ENCODE measurements at regions not wholly inside any gene's neighbourhood (a gene's known extent, or its start where the extent isn't known, plus 50 kb on each side); places are given as distances from the start of the nearest gene placed in this dataset.

- no peaks in the 10 kb centered on the region for H3K27me3 ChIP-seq (replicated peaks in 1 of 4; ENCODE audit: control insufficient read depth in 3 of 4, extremely low read depth in 1 of 4, insufficient read depth in 3 of 4, low read length in 3 of 4)
- ChIA-PET CTCF (ENCODE audit: partially characterized antibody) (interaction anchor here (1.4 to 1.6 kb wide), 2 partner anchors 9 to 18 kb away, joined by 3 to 4 read pairs; no protein-coding TSS in a partner anchor), POLR2A (ENCODE audit: partially characterized antibody) (no interaction called here)
- H2AK5ac ChIP-seq (ENCODE audit: low read depth, low read length) = no peak overlapping the region
- no peak overlapping the region for H2BK15ac ChIP-seq (ENCODE audit: low read length)
- no peaks in the 10 kb centered on the region for H4K20me1 ChIP-seq (replicated peaks in 1 of 2; ENCODE audit: control insufficient read depth in 1 of 2, insufficient read depth in 2 of 2, low read length in 2 of 2)
- H3K23me2 ChIP-seq (ENCODE audit: low read depth, low read length) = no peaks in the 10 kb centered on the region
- no peak overlapping the region for H2BK20ac ChIP-seq (ENCODE audit: low read length)
- 87% methylated on average over 9 of the region's 9 CpGs; no CpG with 5 or more reads in 1 of the 2 experiments for WGBS, 2 experiments (ENCODE audit: extremely low coverage in 1 of 2, insufficient coverage in 1 of 2, insufficient read length in 1 of 2, insufficient replicate concordance in 2 of 2, low coverage in 1 of 2, low lambda C conversion rate in 2 of 2, missing lambda C conversion rate in 1 of 2)
- H3K4me3 ChIP-seq (ENCODE audit: extremely low read depth in 1 of 4, insufficient read depth in 2 of 4, low read depth in 3 of 4, low read length in 4 of 4) = no peak overlapping the region
- DNase-seq (ENCODE audit: low read depth in 1 of 2, low spot score in 2 of 2) = no peak
- no peak overlapping the region for H3K9ac ChIP-seq (replicated peaks in 1 of 4; ENCODE audit: extremely low read depth in 1 of 4, low read depth in 3 of 4, low read length in 3 of 4)
- no peak overlapping the region for H4K5ac ChIP-seq (ENCODE audit: insufficient read length, low read depth, low read length)
- no peak overlapping the region for H3K14ac ChIP-seq (ENCODE audit: insufficient read length)
- no peak overlapping the region for H2BK5ac ChIP-seq (ENCODE audit: low read depth, low read length)
- FAIRE-seq = no peak
- no peak overlapping the region for H3K23ac ChIP-seq (ENCODE audit: insufficient read length)
- H2BK12ac ChIP-seq (ENCODE audit: low read depth, low read length) = no peak overlapping the region
- no peak overlapping the region for H2BK120ac ChIP-seq (replicated peaks; ENCODE audit: low read depth, low read length)
- TF ChIP-seq TBP (IDR thresholded peaks at IDR 0.05; ENCODE audit: low read depth, low read length) = no peak
- TF ChIP-seq EZH2 (IDR thresholded peaks at IDR 0.05; ENCODE audit: low read depth, low read length, severe bottlenecking) = no peak
- TF ChIP-seq PHF8 (conservative IDR thresholded peaks at IDR 0.05; ENCODE audit: low read depth, low read length) = no peak
- peak overlapping the region; percentile 32 for H3K4ac ChIP-seq (replicated peaks; ENCODE audit: insufficient read length, low read depth, low read length)
- H4K91ac ChIP-seq (replicated peaks; ENCODE audit: insufficient read length, low read length) = no peak overlapping the region
- H3K4me2 ChIP-seq (ENCODE audit: insufficient read depth in 1 of 2, low read depth in 2 of 2, low read length in 2 of 2) = no peak overlapping the region
- no peaks in the 10 kb centered on the region for H3K79me1 ChIP-seq (ENCODE audit: low read depth, low read length)
- H3K79me2 ChIP-seq (ENCODE audit: control insufficient read depth in 1 of 2, insufficient read depth in 2 of 2, low read length in 2 of 2) = no peaks in the 10 kb centered on the region
- no peak overlapping the region for H4K8ac ChIP-seq (ENCODE audit: extremely low read depth, insufficient read depth, low read length)
- no peaks in the 10 kb centered on the region for H3K9me3 ChIP-seq (ENCODE audit: insufficient read depth in 2 of 2, low read depth in 1 of 2, low read length in 1 of 2)
- peaks cover 0 to 2% (median 0%) of the 10 kb centered on the region in 4 experiments; a peak in 2 of 7 replicates for H3K4me1 ChIP-seq (replicated peaks in 1 of 4; ENCODE audit: control insufficient read depth in 3 of 4, insufficient read depth in 4 of 4, low read length in 3 of 4)
- H3K56ac ChIP-seq (replicated peaks; ENCODE audit: insufficient read length, low read depth, low read length) = no peak overlapping the region
- H3K18ac ChIP-seq (ENCODE audit: extremely low read depth, low read length) = no peak overlapping the region
- no peak overlapping the region for H2AFZ ChIP-seq (ENCODE audit: low read length)
- H3K27ac ChIP-seq (ENCODE audit: low read depth, low read length) = no peak overlapping the region
- H3K36me3 ChIP-seq (ENCODE audit: control insufficient read depth in 2 of 4, insufficient read depth in 4 of 4, low read length in 3 of 4) = no peaks in the 10 kb centered on the region
These were observed 199.9 kb upstream of the COX10 start for GRCh38 chr17:13869331-13869940.

Data from H1 (cell line).